Psoas muscle (tissue), 7 donors: ENCODE measurements at regions not wholly inside any gene's neighbourhood (a gene's known extent, or its start where the extent isn't known, plus 50 kb on each side); places are given as distances from the start of the nearest gene placed in this dataset.

Source experiments
- ATAC-seq, 4 donors: fragments of 200-7000 bp; cut with Tn5 transposase; one replicate each; pipeline ENCODE4 v1.9.1; 2020; ENCODE audit warnings: moderate library complexity in 3 of 4, mild to moderate bottlenecking in 2 of 4
- DNase-seq, 2 donors: peaks; one replicate each; pipeline ENCODE4 v3.0.0-alpha.2; 2020
- H3K27ac ChIP-seq: fragments of 200-600 bp; one replicate; pipeline ENCODE4 v1.8.0; 2022
- H3K27me3 ChIP-seq, 3 donors: fragments of 200-600 bp in 1 of 3; one replicate each; pipeline versions ENCODE4 v1.6.1 to v1.8.0; 2013 to 2022; ENCODE audit warnings: low read length in 2 of 3, mild to moderate bottlenecking in 2 of 3, moderate library complexity in 1 of 3; ENCODE audit not compliant: insufficient read depth in 3 of 3
- H3K36me3 ChIP-seq, 2 donors: fragments of 200-600 bp in 1 of 2; one replicate each; pipeline versions ENCODE4 v1.6.1 to v1.8.0; 2013 to 2022; ENCODE audit warnings: low read depth in 1 of 2, mild to moderate bottlenecking in 1 of 2, moderate library complexity in 1 of 2; ENCODE audit not compliant: insufficient read depth in 1 of 2
- H3K4me1 ChIP-seq: fragments of 200-600 bp; one replicate; pipeline ENCODE4 v1.8.0; 2022
- H3K4me3 ChIP-seq: fragments of 200-600 bp; one replicate; pipeline ENCODE4 v1.8.0; 2022; ENCODE audit warnings: mild to moderate bottlenecking
- H3K9me3 ChIP-seq: fragments of 200-600 bp; one replicate; pipeline ENCODE4 v1.8.0; 2022
- CTCF ChIP-seq: fragments of 200-600 bp; IDR thresholded peaks from one replicate; pipeline ENCODE4 v1.8.0; 2022; ENCODE audit warnings: antibody characterized with exemption
- WGBS, 3 donors: extraction: QIAGEN DNeasy Blood & Tissue Kit; methylation state at CpG; one replicate each; pipeline versions ENCODE4 v1.1.6 to v1.1.7; 2013; 5-methylcytosine and 5-hydroxymethylcytosine counted together
- intact Hi-C, 2 donors: fragments of 100-400 bp; cut with DNase I; formaldehyde crosslinking; loops; one replicate each; pipeline versions ENCODE4 v1.11.0 to v1.14.2; 2022
- donor health status: healthy with polysubstance abuse.
- donor health status: DM: no; HTN: no; CAD: no; lungs with moderate emphysema.
- donor health status: Bipolar disorder and iron deficiency.
- donor health status: healthy.
- donor health status: DM: yes; HTN: yes; CAD: no.
- donor health status: DM: no; HTN: no; CAD: no.
- donor health status: DM: yes; HTN: yes; CAD: no.

DNA sequence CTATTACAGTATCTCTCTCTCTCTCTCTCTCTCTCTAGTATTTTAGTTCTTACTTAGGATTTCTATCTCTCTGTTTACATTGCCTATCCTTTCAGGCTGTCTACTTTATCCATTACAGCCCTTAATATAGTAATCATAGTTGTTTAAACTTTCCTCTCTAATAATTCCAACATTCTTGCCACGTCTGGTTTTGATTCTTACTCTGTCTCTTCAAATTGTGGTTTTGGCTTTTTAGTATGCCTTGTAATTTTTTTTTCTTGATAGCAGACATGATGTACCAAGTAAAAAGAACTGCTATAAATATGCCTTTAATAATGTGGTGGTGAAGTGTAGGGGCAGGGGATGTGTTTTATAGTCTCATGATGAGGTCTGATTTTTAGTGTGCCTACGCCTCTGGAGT lies 1809.5 kb upstream of the CELF4 start:
- no peak for TF ChIP-seq CTCF
- no peak overlapping the region for H3K27ac ChIP-seq
- H3K9me3 ChIP-seq: peaks cover 3% of the 10 kb centered on the region
- H3K36me3 ChIP-seq: no peaks in the 10 kb centered on the region
- H3K4me1 ChIP-seq: no peaks in the 10 kb centered on the region
- ATAC-seq (no peak), DNase-seq (no peak)
- H3K4me3 ChIP-seq: no peak overlapping the region
- no peaks in the 10 kb centered on the region for H3K27me3 ChIP-seq
- intact Hi-C loops: no loop called here
- WGBS, 3 donors: 66 to 81% (median 76%) methylated on average over 2 of the region's 2 CpGs

- Histone ChIP-seq H3K9me3 (peaks cover 3% of the 10 kb centered on the region), H3K36me3 (no peaks in the 10 kb centered on the region), H3K4me1 (no peaks in the 10 kb centered on the region), H3K4me3 (no peak overlapping the region), H3K27ac (no peak overlapping the region), H3K27me3 (no peaks in the 10 kb centered on the region)
- ATAC-seq (no peak), DNase-seq (no peak)
- no peak for TF ChIP-seq CTCF
- intact Hi-C loops: no loop called here
- 83 to 94% (median 90%) methylated on average over 1 of the region's 1 CpG for WGBS, 3 donors
Measured at GRCh38 chr18:39371996-39372395, 1806.4 kb upstream of the CELF4 start.

GRCh38 chr18:39366656-39367055 lies 1801.1 kb upstream of the CELF4 start:
- ATAC-seq (no peak), DNase-seq (no peak)
- H3K4me3 ChIP-seq: no peak overlapping the region
- TF ChIP-seq CTCF: no peak
- no peaks in the 10 kb centered on the region for H3K27me3 ChIP-seq
- intact Hi-C loops: no loop called here
- H3K9me3 ChIP-seq: no peaks in the 10 kb centered on the region
- WGBS, 3 donors: 54 to 81% (median 64%) methylated on average over 1 of the region's 1 CpG
- H3K27ac ChIP-seq: no peak overlapping the region
- no peaks in the 10 kb centered on the region for H3K4me1 ChIP-seq
- H3K36me3 ChIP-seq: no peaks in the 10 kb centered on the region

DNA sequence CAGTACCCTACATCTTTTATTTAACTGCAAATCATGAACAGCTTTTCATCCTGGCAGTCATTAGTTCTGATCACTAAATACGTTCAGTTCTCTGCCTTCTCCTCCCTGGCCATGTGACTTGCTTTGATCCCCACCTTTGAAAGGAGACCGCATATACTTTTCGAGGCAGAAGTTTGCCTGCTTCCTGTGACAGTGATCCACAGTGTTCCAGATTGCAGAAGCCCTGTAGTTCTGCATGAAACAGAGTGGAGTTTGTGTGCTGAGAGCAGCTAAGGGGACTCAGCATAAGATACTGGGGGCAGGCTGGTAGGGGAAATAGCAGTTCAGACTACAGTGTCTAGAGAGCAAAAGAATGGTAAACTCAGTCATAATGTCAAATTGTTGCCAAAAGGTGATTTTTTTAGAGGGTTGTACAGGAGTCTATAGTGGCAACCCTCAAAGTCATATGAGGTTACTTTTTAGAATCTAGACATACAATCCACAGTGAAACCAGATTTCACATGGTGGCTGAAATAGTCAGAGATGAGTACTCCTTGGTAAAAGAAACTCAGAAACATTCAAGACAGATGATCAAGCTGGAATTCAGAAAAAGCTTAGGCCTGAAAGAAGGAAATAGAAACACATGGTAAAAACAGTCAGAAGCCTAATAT lies 1800.4 kb upstream of the CELF4 start:
- Histone ChIP-seq H3K4me3 (no peak overlapping the region), H3K27ac (no peak overlapping the region), H3K4me1 (no peaks in the 10 kb centered on the region), H3K9me3 (no peaks in the 10 kb centered on the region), H3K36me3 (no peaks in the 10 kb centered on the region), H3K27me3 (no peaks in the 10 kb centered on the region)
- DNase-seq (no peak), ATAC-seq (no peak)
- TF ChIP-seq CTCF: no peak
- intact Hi-C loops: no loop called here
- WGBS, 3 donors: 63 to 65% (median 65%) methylated on average over 3 of the region's 3 CpGs

GRCh38 chr18:39360072-39360471 lies 1794.5 kb upstream of the CELF4 start:
- intact Hi-C loops: no loop called here
- Histone ChIP-seq H3K4me3 (no peak overlapping the region), H3K36me3 (no peaks in the 10 kb centered on the region), H3K4me1 (no peaks in the 10 kb centered on the region), H3K27me3 (no peaks in the 10 kb centered on the region), H3K9me3 (no peaks in the 10 kb centered on the region), H3K27ac (no peak overlapping the region)
- WGBS, 3 donors: 74 to 85% (median 80%) methylated on average over 2 of the region's 2 CpGs
- ATAC-seq: no peak
- no peak for TF ChIP-seq CTCF
- DNase-seq: no peak
